Thyroid gland (tissue), 4 donors: ENCODE measurements at regions not wholly inside any gene's neighbourhood (a gene's known extent, or its start where the extent isn't known, plus 50 kb on each side); places are given as distances from the start of the nearest gene placed in this dataset.

Source experiments
- DNase-seq, 2 donors: peaks; one replicate each; pipeline ENCODE4 v3.0.0-alpha.2; 2019
- H3K27ac ChIP-seq, 3 donors: fragments of 200-600 bp; sonication (generic); 1 replicate in 2 of 3; 2 replicates in 1 of 3; pipeline ENCODE4 v1.5.1; 2016 to 2019; ENCODE audit warnings: mild to moderate bottlenecking in 1 of 3, moderate library complexity in 1 of 3
- H3K27me3 ChIP-seq: fragments of 200-600 bp; sonication (generic); one replicate; pipeline ENCODE4 v1.5.1; 2019
- H3K36me3 ChIP-seq, 2 donors: fragments of 200-600 bp; sonication (generic); one replicate each; pipeline ENCODE4 v1.5.1; 2016 to 2019
- H3K4me1 ChIP-seq, 2 donors: fragments of 200-600 bp; sonication (generic); one replicate each; pipeline ENCODE4 v1.5.1; 2017 to 2019
- H3K4me3 ChIP-seq, 3 donors: fragments of 200-600 bp; sonication (generic); replicated peaks in 1 of 3; 1 replicate in 2 of 3; 2 replicates in 1 of 3; pipeline ENCODE4 v1.5.1; 2016; ENCODE audit warnings: mild to moderate bottlenecking in 1 of 3
- H3K9me3 ChIP-seq: fragments of 200-600 bp; sonication (generic); one replicate; pipeline ENCODE4 v1.5.1; 2017
- CTCF ChIP-seq, 6 experiments: fragments of 200-600 bp in 3 of 6; fragments of 450-650 bp in 3 of 6; sonication (generic) in 3 of 6; IDR thresholded peaks; one replicate each; pipeline ENCODE4 v1.5.1; 2016 to 2019; ENCODE audit warnings: antibody characterized with exemption in 6 of 6, mild to moderate bottlenecking in 2 of 6, inconsistent platforms in 1 of 6, moderate library complexity in 1 of 6
- POLR2A ChIP-seq, 2 donors: fragments of 450-650 bp; IDR thresholded peaks; one replicate each; pipeline ENCODE4 v1.6.1; 2017; ENCODE audit warnings: antibody characterized with exemption in 2 of 2, mild to moderate bottlenecking in 2 of 2, moderate library complexity in 1 of 2
- WGBS, 2 donors: methylation state at CpG; one replicate each; pipeline ENCODE4 v1.1.5; 2017; 5-methylcytosine and 5-hydroxymethylcytosine counted together
- intact Hi-C: fragments of 100-400 bp; cut with DNase I; formaldehyde crosslinking; loops from one replicate; pipeline ENCODE4 v1.15.1; 2023

DNA sequence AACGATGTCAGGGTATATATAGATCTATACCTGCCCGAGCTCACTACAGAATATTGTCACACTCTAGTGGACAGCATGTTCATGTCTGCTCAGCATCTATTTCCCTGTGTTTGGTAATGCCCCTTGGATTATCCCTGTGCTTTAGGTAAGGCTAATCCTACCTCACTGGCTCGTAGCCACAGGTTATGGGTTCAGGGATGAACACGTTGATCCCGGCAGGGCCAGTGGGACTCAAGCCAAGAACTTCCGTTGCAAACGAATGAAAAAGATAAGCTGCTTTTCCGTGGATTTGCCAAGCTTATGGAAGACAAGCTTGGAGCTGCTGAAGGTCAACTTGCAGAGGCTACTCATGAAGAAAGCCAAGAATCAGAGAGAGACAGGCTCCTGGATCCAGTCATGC is 400.0 kb upstream of the TSHZ3 start:
- H3K4me1 ChIP-seq, result no peaks in the 10 kb centered on the region
- no peak for DNase-seq
- no peak overlapping the region for H3K4me3 ChIP-seq
- no peaks in the 10 kb centered on the region for H3K36me3 ChIP-seq
- H3K9me3 ChIP-seq, result no peaks in the 10 kb centered on the region
- H3K27me3 ChIP-seq, result no peaks in the 10 kb centered on the region
- H3K27ac ChIP-seq, result no peak overlapping the region
- TF ChIP-seq POLR2A (IDR thresholded peaks at IDR 0.05) (no peak), CTCF (IDR thresholded peaks at IDR 0.05) (no peak)
- intact Hi-C loops, result no loop called here
- WGBS, 2 donors, result 82 to 84% methylated on average over 8 of the region's 8 CpGs

DNA sequence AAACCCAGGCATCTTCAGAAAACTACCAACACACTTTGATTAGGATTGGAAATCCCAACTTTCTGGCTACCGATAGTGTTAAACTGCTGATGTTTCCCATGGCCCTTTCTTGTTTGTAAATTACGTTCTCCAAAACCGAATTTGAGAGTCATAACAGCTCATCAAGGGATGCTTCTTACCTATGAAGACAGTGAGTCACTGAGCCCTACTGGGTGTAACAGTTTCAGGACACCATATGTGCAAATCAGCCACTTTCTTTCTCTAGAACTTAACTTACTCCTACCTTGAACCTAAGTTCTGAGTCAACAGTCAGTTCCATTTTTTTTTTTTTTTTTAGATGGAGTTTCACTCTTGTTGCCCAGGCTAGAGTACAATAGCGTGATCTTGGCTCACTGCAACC is 410.1 kb upstream of the TSHZ3 start:
- no peaks in the 10 kb centered on the region for H3K9me3 ChIP-seq
- no peak overlapping the region for H3K27ac ChIP-seq
- 92 to 94% methylated on average over 4 of the region's 4 CpGs for WGBS, 2 donors
- no peak for TF ChIP-seq POLR2A (IDR thresholded peaks at IDR 0.05)
- no peak for TF ChIP-seq CTCF (IDR thresholded peaks at IDR 0.05)
- no peaks in the 10 kb centered on the region for H3K36me3 ChIP-seq
- H3K4me3 ChIP-seq, result no peak overlapping the region
- no peaks in the 10 kb centered on the region for H3K4me1 ChIP-seq
- DNase-seq, result no peak
- intact Hi-C loops, result no loop called here
- H3K27me3 ChIP-seq, result no peaks in the 10 kb centered on the region

DNA sequence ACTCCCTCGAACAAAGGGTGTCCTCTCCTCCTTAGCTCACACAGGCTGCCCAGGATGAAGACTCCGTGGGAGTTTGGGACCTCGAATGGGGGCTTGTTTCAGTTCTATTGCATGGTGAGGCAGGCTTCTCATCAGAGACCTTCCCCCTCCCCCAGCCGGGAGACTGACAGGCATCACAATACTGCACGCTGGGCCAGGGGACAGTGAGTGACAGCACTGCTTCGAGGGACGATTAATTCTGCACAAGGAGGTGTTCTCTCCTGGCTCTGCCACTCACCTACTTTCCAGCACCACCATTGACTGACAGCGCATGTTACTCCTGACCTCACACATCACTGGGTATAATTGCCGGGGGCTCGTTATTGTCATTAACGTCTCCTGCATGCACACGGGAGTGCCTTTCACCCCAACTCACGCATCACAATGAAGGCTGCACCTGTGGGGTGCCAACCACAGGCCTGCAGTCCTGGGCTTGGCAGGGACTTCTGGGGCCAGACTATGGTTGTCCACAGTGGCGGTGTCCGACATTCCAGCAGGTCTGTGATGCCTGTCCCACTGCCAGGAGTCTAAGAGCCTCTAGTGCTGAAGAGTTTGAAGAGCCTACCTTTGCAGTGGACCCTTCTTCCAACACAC is 412.2 kb upstream of the TSHZ3 start:
- WGBS, 2 donors, result 61 to 62% methylated on average over 14 of the region's 15 CpGs

GRCh38 chr19:31770223-31770622 is 421.0 kb upstream of the TSHZ3 start:
- DNase-seq, result peak in 1 of 2 donors; percentile 18
- Histone ChIP-seq H3K9me3 (no peaks in the 10 kb centered on the region), H3K36me3 (no peaks in the 10 kb centered on the region), H3K4me3 (no peak overlapping the region), H3K4me1 (peaks cover 0 to 8% of the 10 kb centered on the region in 2 donors), H3K27me3 (no peaks in the 10 kb centered on the region), H3K27ac (no peak overlapping the region)
- WGBS, 2 donors, result 45 to 55% methylated on average over 4 of the region's 4 CpGs
- TF ChIP-seq POLR2A (IDR thresholded peaks at IDR 0.05) (no peak), CTCF (IDR thresholded peaks at IDR 0.05) (no peak)
- intact Hi-C loops, result no loop called here

More for the DNA sequence above, 412.2 kb upstream of the TSHZ3 start:
- Histone ChIP-seq H3K36me3 (no peaks in the 10 kb centered on the region), H3K27me3 (no peaks in the 10 kb centered on the region), H3K9me3 (no peaks in the 10 kb centered on the region), H3K4me3 (no peak overlapping the region), H3K4me1 (no peaks in the 10 kb centered on the region), H3K27ac (no peak overlapping the region)
- intact Hi-C loops, result no loop called here
- no peak for TF ChIP-seq CTCF (IDR thresholded peaks at IDR 0.05)
- TF ChIP-seq POLR2A (IDR thresholded peaks at IDR 0.05), result no peak
- DNase-seq, result peak; percentile 30 to 32

- intact Hi-C loops, result no loop called here
- Histone ChIP-seq H3K27me3 (no peaks in the 10 kb centered on the region), H3K4me1 (peaks cover 0 to 8% of the 10 kb centered on the region in 2 donors), H3K27ac (no peak overlapping the region), H3K36me3 (no peaks in the 10 kb centered on the region), H3K4me3 (no peak overlapping the region), H3K9me3 (no peaks in the 10 kb centered on the region)
- DNase-seq, result no peak
- no peak for TF ChIP-seq CTCF (IDR thresholded peaks at IDR 0.05)
- no peak for TF ChIP-seq POLR2A (IDR thresholded peaks at IDR 0.05)
- WGBS, 2 donors, result 95% methylated on average over 5 of the region's 5 CpGs
Observed at GRCh38 chr19:31772915-31773314, 423.7 kb upstream of the TSHZ3 start.
